Spleen (tissue), 7 donors: ENCODE measurements at regions not wholly inside any gene's neighbourhood (a gene's known extent, or its start where the extent isn't known, plus 50 kb on each side); places are given as distances from the start of the nearest gene placed in this dataset.

ENCODE experiments used
- CTCF ChIP-seq, 11 experiments: fragments of 200-600 bp in 7 of 11; fragments of 450-650 bp in 4 of 11; sonication (generic) in 4 of 11; IDR thresholded peaks in 8 of 11; conservative IDR thresholded peaks in 3 of 11; 1 replicate in 7 of 11; 2 replicates in 4 of 11; pipeline versions ENCODE4 v1.4.0 to v1.8.0; 2016 to 2021; ENCODE audit warnings: antibody characterized with exemption in 11 of 11, inconsistent platforms in 4 of 11, mild to moderate bottlenecking in 1 of 11
- POLR2A ChIP-seq, 3 donors: fragments of 450-650 bp; IDR thresholded peaks; one replicate each; pipeline ENCODE4 v1.5.1; 2017; ENCODE audit warnings: antibody characterized with exemption in 3 of 3, mild to moderate bottlenecking in 1 of 3
- donor health status: DM: no; HTN: no; CAD: no; lungs with moderate emphysema.
- donor health status: DM: no; HTN: no; CAD: no.
- donor health status: DM: no; HTN: no; CAD: no.

- TF ChIP-seq CTCF (IDR thresholded peaks at IDR 0.05 in 8 of 11, conservative IDR thresholded peaks at IDR 0.05 in 3 of 11) (no peak), POLR2A (IDR thresholded peaks at IDR 0.05) (no peak)
These were observed 1035.4 kb downstream of the SQOR start for GRCh38 chr15:46670258-46670657.
